ENCODE measurements at regions not wholly inside any gene's neighbourhood (a gene's known extent, or its start where the extent isn't known, plus 50 kb on each side); places are given as distances from the start of the nearest gene placed in this dataset.

DNA sequence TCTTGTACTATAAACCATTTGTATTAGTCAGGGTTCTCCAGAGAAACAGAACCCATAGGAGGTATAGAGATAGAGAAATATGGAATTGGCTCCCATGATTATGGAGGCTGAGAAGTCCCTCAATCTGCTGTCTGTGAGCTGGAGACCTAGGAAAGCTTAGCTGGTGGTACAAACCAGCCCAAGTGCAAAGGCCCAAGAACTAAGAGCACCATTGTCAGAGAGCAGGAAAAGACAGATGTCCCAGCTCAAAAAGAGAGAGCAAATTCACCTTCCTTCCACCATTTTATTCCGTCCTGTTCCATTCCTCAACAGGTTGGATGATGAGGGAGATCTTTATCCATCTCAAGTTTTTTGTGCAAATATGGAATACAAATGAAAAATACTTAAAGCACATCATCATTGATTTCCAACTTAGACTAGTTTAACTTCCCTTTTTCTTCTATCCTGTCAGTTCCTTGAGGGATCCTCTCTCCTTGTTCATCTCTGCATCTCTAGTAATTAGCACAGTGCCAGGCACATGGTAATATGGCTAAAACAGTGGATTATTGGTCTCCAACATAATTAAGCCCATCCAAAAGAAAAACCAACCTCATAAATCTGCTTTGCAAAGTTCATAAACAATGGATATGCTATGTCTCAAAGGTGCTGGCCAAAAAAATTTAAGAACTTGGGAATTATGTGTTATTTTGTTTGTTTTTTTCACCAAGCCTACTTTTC is 83.1 kb upstream of the PIK3CG start:
- Mint-ChIP-seq H3K27me3 (peaks cover 2% of the 10 kb centered on the region), H3K9me3 (peaks cover 2% of the 10 kb centered on the region), H3K4me1 (no peaks in the 10 kb centered on the region), H3K27ac (no peak overlapping the region), H3K4me3 (no peak overlapping the region), H3K36me3 (ENCODE audit: low read depth) (no peaks in the 10 kb centered on the region)
- POLR2A ChIA-PET: interaction anchor here (1.0 kb wide), 1 partner anchor 77 kb away, joined by 4 read pairs; no protein-coding TSS in a partner anchor
- DNase-seq: no peak
- CTCF ChIA-PET: no interaction called here

DNA sequence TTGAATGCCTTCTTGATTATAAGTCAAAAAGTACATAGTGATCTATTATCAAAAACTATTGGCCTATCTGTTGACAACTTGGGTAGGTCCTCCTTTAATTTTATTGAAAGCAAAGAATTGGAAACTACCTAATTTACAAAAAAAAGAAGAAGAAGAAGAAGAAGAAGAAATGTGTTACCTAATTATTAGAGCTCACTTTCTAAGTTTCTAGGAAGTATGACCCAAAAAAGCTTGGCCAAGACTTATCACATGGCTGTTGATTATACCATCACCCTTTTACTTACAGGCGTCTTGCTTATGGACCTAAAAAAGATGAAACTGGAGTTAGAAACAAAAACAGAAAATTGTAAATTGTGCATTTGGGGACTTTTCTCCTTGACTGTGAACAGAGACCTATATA is 81.8 kb upstream of the PIK3CG start:
- H3K4me1 Mint-ChIP-seq: no peaks in the 10 kb centered on the region
- no peak overlapping the region for H3K4me3 Mint-ChIP-seq
- H3K36me3 Mint-ChIP-seq (ENCODE audit: low read depth): no peaks in the 10 kb centered on the region
- H3K27me3 Mint-ChIP-seq: peaks cover 5% of the 10 kb centered on the region
- DNase-seq: no peak
- ChIA-PET CTCF (no interaction called here), POLR2A (no interaction called here)
- no peaks in the 10 kb centered on the region for H3K9me3 Mint-ChIP-seq
- no peak overlapping the region for H3K27ac Mint-ChIP-seq

GRCh38 chr7:106788637-106789036 is 76.4 kb upstream of the PIK3CG start:
- Mint-ChIP-seq H3K4me1 (no peaks in the 10 kb centered on the region), H3K27me3 (peaks cover 6% of the 10 kb centered on the region), H3K36me3 (ENCODE audit: low read depth) (no peaks in the 10 kb centered on the region), H3K27ac (no peak overlapping the region), H3K4me3 (no peak overlapping the region), H3K9me3 (no peaks in the 10 kb centered on the region)
- ChIA-PET POLR2A (interaction anchor here (1.2 kb wide), 1 partner anchor 128 kb away, joined by 4 read pairs; the partner anchor contains the start of gene CCDC71L), CTCF (interaction anchor here (1.6 kb wide), 1 partner anchor 128 kb away, joined by 5 read pairs; the partner anchor contains the start of gene CCDC71L)
- DNase-seq: no peak

- Mint-ChIP-seq H3K9me3 (peaks cover 2% of the 10 kb centered on the region), H3K27me3 (peaks cover 6% of the 10 kb centered on the region), H3K4me3 (no peak overlapping the region), H3K4me1 (no peaks in the 10 kb centered on the region), H3K27ac (no peak overlapping the region), H3K36me3 (ENCODE audit: low read depth) (no peaks in the 10 kb centered on the region)
- DNase-seq: no peak
- ChIA-PET POLR2A (no interaction called here), CTCF (interaction anchor here (0.7 kb wide), 3 partner anchors 19 to 570 kb away, joined by 3 to 4 read pairs (median 3); no protein-coding TSS in a partner anchor)
Observed at GRCh38 chr7:106791526-106791925, 73.6 kb upstream of the PIK3CG start.

- no peaks in the 10 kb centered on the region for H3K4me1 Mint-ChIP-seq
- H3K27ac Mint-ChIP-seq: no peak overlapping the region
Observed at GRCh38 chr7:106792233-106792926, 72.7 kb upstream of the PIK3CG start.

DNA sequence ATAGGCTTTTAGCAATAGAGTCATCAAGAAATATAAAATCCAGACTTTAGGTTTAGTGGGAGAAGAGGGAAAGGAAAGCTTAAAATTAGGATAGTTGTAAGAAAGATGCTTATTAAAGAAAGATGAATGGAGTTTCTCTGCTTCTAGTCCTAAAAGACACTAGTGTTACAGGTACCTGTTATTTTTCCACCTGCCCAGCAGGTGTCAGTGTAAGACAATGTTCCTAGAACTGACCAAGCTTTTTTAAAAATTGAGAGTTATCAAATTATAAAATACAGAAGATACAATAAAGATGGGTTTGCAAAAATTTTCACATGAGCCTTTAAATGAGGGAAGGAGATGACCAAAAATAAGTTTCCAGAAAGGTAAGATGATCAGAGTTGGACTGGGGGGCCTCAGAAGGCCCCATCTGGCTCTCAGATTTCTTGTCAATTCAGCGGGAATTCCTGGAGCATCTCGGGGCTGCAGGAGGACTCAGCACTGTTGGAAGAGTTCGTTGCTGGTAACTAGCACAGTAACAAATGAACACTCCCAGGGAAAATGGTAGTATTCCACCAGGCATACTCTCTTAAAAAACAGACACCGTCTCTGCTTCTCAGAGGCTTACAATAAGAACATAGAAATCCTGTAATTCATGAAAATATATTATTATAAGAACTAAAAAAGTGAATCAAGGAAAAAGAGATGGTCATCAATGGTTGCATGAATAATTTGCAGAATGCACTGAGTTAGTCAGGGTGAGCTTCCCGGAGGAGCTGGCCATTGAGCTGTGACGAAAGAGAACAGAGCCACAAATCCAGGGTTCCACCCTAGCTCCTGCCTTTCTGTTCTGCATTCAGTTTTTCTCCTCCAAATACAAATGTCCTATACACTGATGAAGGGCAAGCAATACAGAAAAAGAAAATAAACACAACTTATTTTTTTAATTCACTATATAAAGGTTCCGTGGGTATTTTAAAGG is 71.8 kb upstream of the PIK3CG start:
- Mint-ChIP-seq H3K9me3 (peaks cover 9% of the 10 kb centered on the region), H3K36me3 (ENCODE audit: low read depth) (no peaks in the 10 kb centered on the region), H3K27me3 (peaks cover 3% of the 10 kb centered on the region), H3K27ac (no peak overlapping the region), H3K4me1 (no peaks in the 10 kb centered on the region), H3K4me3 (no peak overlapping the region)
- ChIA-PET CTCF (interaction anchor here (0.7 to 2.2 kb wide), 15 partner anchors 17 to 1089 kb away, joined by 3 to 18 read pairs (median 4); partner anchors contain the start of gene HBP1), POLR2A (no interaction called here)
- DNase-seq: no peak

More at GRCh38 chr7:106792233-106792926, 72.7 kb upstream of the PIK3CG start:
- POLR2A ChIA-PET: no interaction called here
- DNase-seq: no peak
- peaks cover 6% of the 10 kb centered on the region for H3K27me3 Mint-ChIP-seq
- CTCF ChIA-PET: interaction anchor here (0.7 to 2.2 kb wide), 14 partner anchors 18 to 1089 kb away, joined by 3 to 18 read pairs (median 4); partner anchors contain the start of gene HBP1
- no peaks in the 10 kb centered on the region for H3K36me3 Mint-ChIP-seq (ENCODE audit: low read depth)
- H3K9me3 Mint-ChIP-seq: peaks cover 6% of the 10 kb centered on the region
- no peak overlapping the region for H3K4me3 Mint-ChIP-seq

- Mint-ChIP-seq H3K27me3 (peaks cover 3% of the 10 kb centered on the region), H3K4me1 (no peaks in the 10 kb centered on the region), H3K36me3 (ENCODE audit: low read depth) (no peaks in the 10 kb centered on the region), H3K9me3 (peaks cover 10% of the 10 kb centered on the region), H3K27ac (no peak overlapping the region), H3K4me3 (no peak overlapping the region)
- ChIA-PET CTCF (interaction anchor here (1.2 to 3.4 kb wide), 4 partner anchors 9 to 358 kb away, joined by 3 to 18 read pairs (median 11); no protein-coding TSS in a partner anchor), POLR2A (no interaction called here)
- no peak for DNase-seq
Observed at GRCh38 chr7:106794276-106795083, 70.6 kb upstream of the PIK3CG start.

GRCh38 chr7:106795084-106795876 is 69.8 kb upstream of the PIK3CG start:
- ChIA-PET POLR2A (no interaction called here), CTCF (interaction anchor here (1.2 to 3.4 kb wide), 2 partner anchors 9 to 353 kb away, joined by 3 to 12 read pairs; no protein-coding TSS in a partner anchor)
- Mint-ChIP-seq H3K4me3 (no peak overlapping the region), H3K27ac (no peak overlapping the region), H3K27me3 (peaks cover 4% of the 10 kb centered on the region), H3K36me3 (ENCODE audit: low read depth) (no peaks in the 10 kb centered on the region), H3K9me3 (peaks cover 11% of the 10 kb centered on the region), H3K4me1 (no peaks in the 10 kb centered on the region)
- no peak for DNase-seq

DNA sequence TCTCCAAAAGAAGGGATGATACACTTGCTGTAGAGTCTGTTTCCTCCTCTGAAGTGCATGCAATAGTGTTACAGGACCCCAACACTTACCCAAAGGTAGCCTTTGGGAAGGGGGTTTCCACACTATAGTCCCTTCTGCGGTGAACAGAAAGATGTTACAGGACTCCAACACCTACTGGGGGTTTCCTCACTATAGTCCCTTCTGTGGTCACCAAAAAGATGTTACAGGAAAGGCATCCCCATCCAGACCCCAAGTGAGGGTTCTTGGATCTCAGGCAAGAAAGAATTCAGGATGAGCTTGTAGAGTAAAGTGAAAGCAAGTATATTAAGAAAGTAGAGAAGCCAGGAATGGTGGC is 69.2 kb upstream of the PIK3CG start:
- Mint-ChIP-seq H3K36me3 (ENCODE audit: low read depth) (no peaks in the 10 kb centered on the region), H3K4me1 (no peaks in the 10 kb centered on the region), H3K4me3 (no peak overlapping the region), H3K27ac (no peak overlapping the region), H3K27me3 (peaks cover 5% of the 10 kb centered on the region), H3K9me3 (peaks cover 14% of the 10 kb centered on the region)
- no peak for DNase-seq
- ChIA-PET POLR2A (no interaction called here), CTCF (interaction anchor here (3.4 kb wide), 1 partner anchor 352 kb away, joined by 12 read pairs; no protein-coding TSS in a partner anchor)

DNA sequence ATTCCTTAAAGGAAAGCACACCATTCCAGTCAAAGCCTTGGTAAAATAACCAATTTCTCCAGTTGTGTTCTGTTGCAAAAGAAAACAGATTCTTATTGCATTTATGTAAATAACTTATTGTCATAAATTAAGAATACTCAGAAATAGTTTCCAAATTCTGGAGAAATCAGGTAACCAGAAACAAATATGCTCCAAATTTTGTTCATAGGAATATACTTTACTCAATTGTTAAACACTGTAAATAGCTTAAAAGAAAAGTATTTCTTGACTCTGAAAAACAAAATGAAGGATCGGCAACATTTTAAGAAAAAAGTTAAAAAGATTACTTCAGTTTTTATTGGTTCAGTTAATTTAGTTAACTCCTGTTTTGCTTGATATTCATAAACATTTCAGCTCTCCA is 67.1 kb upstream of the PIK3CG start:
- ChIA-PET CTCF (no interaction called here), POLR2A (no interaction called here)
- Mint-ChIP-seq H3K4me3 (no peak overlapping the region), H3K27ac (no peak overlapping the region), H3K9me3 (peaks cover 14% of the 10 kb centered on the region), H3K27me3 (peaks cover 3% of the 10 kb centered on the region), H3K36me3 (ENCODE audit: low read depth) (no peaks in the 10 kb centered on the region), H3K4me1 (no peaks in the 10 kb centered on the region)
- no peak for DNase-seq

DNA sequence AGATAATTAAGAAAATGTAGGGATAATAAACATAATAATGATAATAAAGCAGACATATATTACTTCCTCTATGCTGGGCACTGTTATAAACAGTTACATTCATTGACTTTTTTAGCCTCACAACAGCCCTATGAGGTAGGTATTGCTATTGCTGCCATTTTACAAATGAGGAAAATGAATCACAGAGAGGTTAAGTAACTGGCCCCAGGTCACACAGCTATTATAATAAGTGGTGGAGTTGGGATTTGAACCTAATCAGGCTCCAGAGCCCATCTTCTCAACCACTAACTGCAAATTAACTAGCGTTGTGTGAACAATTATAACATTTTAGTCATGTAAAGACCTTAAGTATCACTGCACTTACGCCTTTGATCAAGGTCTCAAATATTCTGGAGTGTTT is 62.5 kb upstream of the PIK3CG start:
- CTCF ChIA-PET: interaction anchor here (1.0 kb wide), 1 partner anchor 66 kb away, joined by 3 read pairs; no protein-coding TSS in a partner anchor

More for the DNA sequence above, 62.5 kb upstream of the PIK3CG start:
- H3K4me1 Mint-ChIP-seq: no peaks in the 10 kb centered on the region
- POLR2A ChIA-PET: no interaction called here
- H3K27ac Mint-ChIP-seq: no peak overlapping the region
- H3K27me3 Mint-ChIP-seq: peaks cover 15% of the 10 kb centered on the region
- no peaks in the 10 kb centered on the region for H3K36me3 Mint-ChIP-seq (ENCODE audit: low read depth)
- H3K9me3 Mint-ChIP-seq: peaks cover 7% of the 10 kb centered on the region
- DNase-seq: no peak
- no peak overlapping the region for H3K4me3 Mint-ChIP-seq
